A549 (cell line): ENCODE measurements at regions not wholly inside any gene's neighbourhood (a gene's known extent, or its start where the extent isn't known, plus 50 kb on each side); places are given as distances from the start of the nearest gene placed in this dataset.

Experiments
- ATAC-seq, 2 experiments: fragments of 200-7000 bp in 1 of 2; fragments of >200 bp in 1 of 2; cut with Nextera tagmentation in 1 of 2; cut with Tn5 transposase in 1 of 2; 3 replicates each; pipeline versions ENCODE4 v1.8.0 to v1.9.1; 2018 to 2020; ENCODE audit warnings: mild to moderate bottlenecking in 1 of 2, moderate library complexity in 1 of 2
- CTCF ChIA-PET: fragments of 300-600 bp; sonication (Branson Sonifier 250); formaldehyde crosslinking; extraction: SDS; loops from one replicate; lab custom pipeline; 2021; ENCODE audit warnings: antibody characterized with exemption, inconsistent platforms; lab: Yijun Ruan, JAX
- POLR2A ChIA-PET: fragments of 350-600 bp; formaldehyde crosslinking; extraction: SDS; loops from one replicate; lab custom pipeline; 2021; ENCODE audit warnings: antibody characterized with exemption, inconsistent platforms; lab: Yijun Ruan, JAX
- DNase-seq, 2 experiments: peaks; one replicate each; pipeline versions ENCODE4 v3.0.0 to v3.0.0-alpha.2; 2011 to 2016; ENCODE audit warnings: low read depth in 1 of 2, low spot score in 1 of 2
- FAIRE-seq: peaks from 2 replicates; lab custom pipeline; 2011; peaks lifted over from hg19 to GRCh38; lab: Jason Lieb, UNC
- H3K27ac ChIP-seq, 2 experiments: fragments of >200 bp; sonication (Bioruptor Twin); formaldehyde crosslinking; 3 replicates each; pipeline ENCODE4 v1.5.1; 2016 to 2017
- H3K4me1 ChIP-seq: fragments of >200 bp; sonication (Bioruptor Twin); formaldehyde crosslinking; 3 replicates; pipeline ENCODE4 v1.6.1; 2016
- H3K4me2 ChIP-seq: fragments of >200 bp; sonication (Bioruptor Twin); formaldehyde crosslinking; 3 replicates; pipeline ENCODE4 v1.6.1; 2016
- H3K4me3 ChIP-seq: fragments of >200 bp; sonication (Bioruptor Twin); formaldehyde crosslinking; 3 replicates; pipeline ENCODE4 v1.5.1; 2016
- H3K9me3 ChIP-seq: fragments of >200 bp; sonication (Bioruptor Twin); formaldehyde crosslinking; 3 replicates; pipeline ENCODE4 v1.6.1; 2016
- BHLHE40 ChIP-seq: IDR thresholded peaks from 2 replicates; pipeline ENCODE4 v1.6.1; 2012; ENCODE audit warnings: low read depth, low read length, inconsistent platforms
- CBX2 ChIP-seq: fragments of 200-600 bp; sonication (generic); IDR thresholded peaks from 2 replicates; pipeline ENCODE4 v1.6.1; 2016; ENCODE audit warnings: low read depth, mild to moderate bottlenecking, borderline replicate concordance
- CBX8 ChIP-seq: fragments of 200-600 bp; sonication (generic); IDR thresholded peaks from 2 replicates; pipeline ENCODE4 v1.6.1; 2016
- CHD2 ChIP-seq: fragments of 150-350 bp; IDR thresholded peaks from 2 replicates; pipeline ENCODE4 v1.6.1; 2014; ENCODE audit warnings: low read length; ENCODE audit not compliant: partially characterized antibody
- E2F6 ChIP-seq: IDR thresholded peaks from 2 replicates; pipeline ENCODE4 v1.6.1; 2012; ENCODE audit warnings: low read depth, borderline replicate concordance
- EHF ChIP-seq: fragments of 250-450 bp; sonication (Bioruptor Pico); IDR thresholded peaks from 2 replicates; pipeline ENCODE4 v1.5.0; 2020; ENCODE audit warnings: mild to moderate bottlenecking
- EHMT2 ChIP-seq: fragments of 200-600 bp; sonication (generic); IDR thresholded peaks from 2 replicates; pipeline ENCODE4 v1.6.1; 2016; ENCODE audit warnings: antibody characterized with exemption, low read depth, mild to moderate bottlenecking, moderate library complexity
- ELK1 ChIP-seq: fragments of 150-350 bp; IDR thresholded peaks from 2 replicates; pipeline ENCODE4 v1.6.1; 2014; ENCODE audit warnings: low read depth, mild to moderate bottlenecking, low read length
- FOSB ChIP-seq: fragments of 250-450 bp; sonication (Bioruptor Pico); IDR thresholded peaks from 2 replicates; pipeline ENCODE4 v1.5.0; 2020; ENCODE audit warnings: mild to moderate bottlenecking, moderate library complexity
- FOXS1 ChIP-seq: fragments of 250-450 bp; sonication (Bioruptor Pico); IDR thresholded peaks from 2 replicates; pipeline ENCODE4 v1.5.0; 2020; ENCODE audit warnings: mild to moderate bottlenecking, moderate library complexity
- HDAC2 ChIP-seq: fragments of 200-600 bp; sonication (generic); IDR thresholded peaks from 2 replicates; pipeline ENCODE4 v1.6.1; 2016
- HOXB5 ChIP-seq: fragments of 250-450 bp; sonication (Bioruptor Pico); IDR thresholded peaks from 2 replicates; pipeline ENCODE4 v1.5.0; 2020; ENCODE audit warnings: mild to moderate bottlenecking, moderate library complexity
- JUNB ChIP-seq: fragments of >200 bp; sonication (Bioruptor Twin); formaldehyde crosslinking; IDR thresholded peaks from 2 replicates; pipeline ENCODE4 v1.6.1; 2016
- KDM1A ChIP-seq: fragments of 200-600 bp; sonication (generic); IDR thresholded peaks from 2 replicates; pipeline ENCODE4 v1.6.1; 2016; ENCODE audit warnings: low read depth, mild to moderate bottlenecking
- KDM5A ChIP-seq: fragments of 200-600 bp; sonication (generic); IDR thresholded peaks from 2 replicates; pipeline ENCODE4 v1.6.1; 2016; ENCODE audit warnings: antibody characterized with exemption, mild to moderate bottlenecking
- NFE2L2 ChIP-seq: fragments of 150-350 bp; conservative IDR thresholded peaks from 2 replicates; pipeline ENCODE4 v1.6.1; 2014; ENCODE audit warnings: low read length
- NR3C1 ChIP-seq: fragments of >200 bp; sonication (Bioruptor Twin); formaldehyde crosslinking; IDR thresholded peaks from 3 replicates; pipeline ENCODE4 v1.6.1; 2017
- PBX3 ChIP-seq: IDR thresholded peaks from 2 replicates; pipeline ENCODE4 v1.6.1; 2012
- POLR2A ChIP-seq: IDR thresholded peaks from 2 replicates; pipeline ENCODE4 v1.6.1; 2012; ENCODE audit warnings: mild to moderate bottlenecking, low read length
- RAD21 ChIP-seq, 2 experiments: fragments of >200 bp in 1 of 2; sonication (Bioruptor Twin) in 1 of 2; formaldehyde crosslinking in 1 of 2; IDR thresholded peaks in 1 of 2; conservative IDR thresholded peaks in 1 of 2; 2 replicates in 1 of 2; 3 replicates in 1 of 2; pipeline ENCODE4 v1.6.1; 2012 to 2018; ENCODE audit warnings: inconsistent platforms in 1 of 2
- RARB ChIP-seq: fragments of 250-450 bp; sonication (Bioruptor Pico); IDR thresholded peaks from 2 replicates; pipeline ENCODE4 v1.8.0; 2021; ENCODE audit warnings: mild to moderate bottlenecking, moderate library complexity
- RCOR1 ChIP-seq: fragments of 150-350 bp; IDR thresholded peaks from 2 replicates; pipeline ENCODE4 v1.6.1; 2014; ENCODE audit warnings: antibody characterized with exemption, low read length, low read depth
- RFX5 ChIP-seq: fragments of 450-650 bp; IDR thresholded peaks from 2 replicates; pipeline ENCODE4 v1.7.1; 2014; ENCODE audit warnings: antibody characterized with exemption, mild to moderate bottlenecking, moderate library complexity
- SREBF2 ChIP-seq: fragments of 450-650 bp; IDR thresholded peaks from 2 replicates; pipeline ENCODE4 v1.6.1; 2014; ENCODE audit warnings: mild to moderate bottlenecking, moderate library complexity
- TFCP2L1 ChIP-seq: fragments of 250-450 bp; sonication (Bioruptor Pico); IDR thresholded peaks from 2 replicates; pipeline ENCODE4 v1.5.0; 2021; ENCODE audit warnings: mild to moderate bottlenecking
- TP53 ChIP-seq: fragments of 250-450 bp; sonication (Bioruptor Pico); IDR thresholded peaks from 2 replicates; pipeline ENCODE4 v1.5.0; 2021; ENCODE audit warnings: mild to moderate bottlenecking, moderate library complexity
- ZFP36 ChIP-seq: fragments of 450-650 bp; IDR thresholded peaks from 2 replicates; pipeline ENCODE4 v1.6.1; 2014; ENCODE audit warnings: borderline replicate concordance; ENCODE audit not compliant: partially characterized antibody
- ZNF302 ChIP-seq: fragments of 250-450 bp; sonication (Bioruptor Pico); IDR thresholded peaks from 2 replicates; pipeline ENCODE4 v1.9.0; 2021; ENCODE audit warnings: inconsistent platforms, mild to moderate bottlenecking, moderate library complexity
- WGBS: methylation state at CpG from one replicate; pipeline ENCODE4 v1.1.6; 2017; ENCODE audit errors: missing lambda C conversion rate; 5-methylcytosine and 5-hydroxymethylcytosine counted together
- TF ChIP-seq, protein P1 (sequence below): fragments of 250-450 bp; sonication (Bioruptor Pico); IDR thresholded peaks from 2 replicates; pipeline ENCODE4 v1.5.0; 2021; ENCODE audit warnings: mild to moderate bottlenecking, moderate library complexity, borderline replicate concordance
- TF ChIP-seq, protein P2 (sequence below): fragments of >200 bp; sonication (Bioruptor Twin); formaldehyde crosslinking; IDR thresholded peaks from 3 replicates; pipeline ENCODE4 v1.6.1; 2016

DNA sequence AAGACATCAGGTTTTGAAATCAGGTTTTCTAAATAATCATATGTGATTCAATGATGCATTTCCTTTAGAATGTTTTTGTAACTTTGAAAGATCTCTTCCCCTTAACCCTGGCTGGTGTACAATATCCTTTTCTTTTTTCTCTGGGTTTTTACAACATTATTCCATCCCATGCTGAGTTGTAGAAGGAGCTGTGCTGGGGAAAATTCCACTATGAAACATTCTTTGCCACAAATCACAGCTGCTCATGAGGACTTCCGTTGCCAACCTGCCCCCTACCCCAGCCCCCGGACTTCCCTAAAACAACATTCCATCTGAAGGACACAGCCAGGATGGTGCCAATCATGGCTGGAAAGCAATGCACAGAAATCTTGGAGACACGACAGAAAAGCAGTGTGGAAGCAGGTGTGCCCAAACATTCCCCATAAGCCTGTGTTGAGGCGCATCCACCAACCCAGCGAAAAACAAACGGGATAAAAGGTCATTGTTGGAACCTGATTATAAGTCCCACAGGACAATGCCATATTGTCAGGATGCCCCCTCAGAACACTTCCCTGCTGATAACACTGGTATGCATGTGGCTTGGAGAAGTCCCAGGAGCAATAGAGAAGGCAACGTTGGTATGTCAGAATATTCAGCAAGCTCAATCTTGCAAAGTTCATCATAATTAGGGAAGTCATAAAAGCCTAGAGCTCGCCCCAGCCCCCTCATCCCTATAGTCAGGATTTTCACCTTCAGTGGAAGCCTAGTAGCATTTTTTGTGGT, 475.0 kb downstream of the HS3ST3B1 start:
- FAIRE-seq (peak; percentile 61), DNase-seq (no peak), ATAC-seq (no peak)
- no peaks in the 10 kb centered on the region for H3K4me1 ChIP-seq
- no peak overlapping the region for H3K4me2 ChIP-seq
- ChIA-PET CTCF (interaction anchor here (0.7 to 1.2 kb wide), 2 partner anchors 13 to 15 kb away, joined by 3 read pairs; no protein-coding TSS in a partner anchor), POLR2A (no interaction called here)
- 42% methylated on average over 8 of the region's 8 CpGs for WGBS
- H3K4me3 ChIP-seq, result no peak overlapping the region
- H3K9me3 ChIP-seq, result 0 out of 3 replicates have a peak, but pooled peaks cover 9% of the 10 kb centered on the region
- TF ChIP-seq CHD2 (no peak), FOXS1 (CRISPR knock-in tag) (no peak), ELK1 (no peak), ZFP36 (no peak), ZNF302 (CRISPR knock-in tag) (no peak), KDM5A (no peak), FOSB (no peak), HDAC2 (no peak), CBX8 (no peak), EHF (CRISPR knock-in tag) (no peak), NR3C1 (no peak), TP53 (CRISPR knock-in tag) (no peak), HOXB5 (no peak), JUNB (no peak), RAD21 (conservative IDR thresholded peaks at IDR 0.05 in 1 of 2, IDR thresholded peaks at IDR 0.05 in 1 of 2) (no peak)
- TF ChIP-seq, protein P1, sequence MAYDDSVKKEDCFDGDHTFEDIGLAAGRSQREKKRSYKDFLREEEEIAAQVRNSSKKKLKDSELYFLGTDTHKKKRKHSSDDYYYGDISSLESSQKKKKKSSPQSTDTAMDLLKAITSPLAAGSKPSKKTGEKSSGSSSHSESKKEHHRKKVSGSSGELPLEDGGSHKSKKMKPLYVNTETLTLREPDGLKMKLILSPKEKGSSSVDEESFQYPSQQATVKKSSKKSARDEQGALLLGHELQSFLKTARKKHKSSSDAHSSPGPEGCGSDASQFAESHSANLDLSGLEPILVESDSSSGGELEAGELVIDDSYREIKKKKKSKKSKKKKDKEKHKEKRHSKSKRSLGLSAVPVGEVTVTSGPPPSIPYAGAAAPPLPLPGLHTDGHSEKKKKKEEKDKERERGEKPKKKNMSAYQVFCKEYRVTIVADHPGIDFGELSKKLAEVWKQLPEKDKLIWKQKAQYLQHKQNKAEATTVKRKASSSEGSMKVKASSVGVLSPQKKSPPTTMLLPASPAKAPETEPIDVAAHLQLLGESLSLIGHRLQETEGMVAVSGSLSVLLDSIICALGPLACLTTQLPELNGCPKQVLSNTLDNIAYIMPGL, result no peak
- no peak overlapping the region for H3K27ac ChIP-seq

- Histone ChIP-seq H3K27ac (no peak overlapping the region), H3K4me2 (no peak overlapping the region), H3K4me3 (no peak overlapping the region), H3K4me1 (no peaks in the 10 kb centered on the region), H3K9me3 (0 out of 3 replicates have a peak, but pooled peaks cover 9% of the 10 kb centered on the region)
- ChIA-PET CTCF (no interaction called here), POLR2A (no interaction called here)
- TF ChIP-seq TFCP2L1 (CRISPR knock-in tag), result no peak
- TF ChIP-seq ELK1, result no peak
- no peak for TF ChIP-seq KDM1A
- TF ChIP-seq BHLHE40, result no peak
- TF ChIP-seq SREBF2, result no peak
- TF ChIP-seq, protein P2, sequence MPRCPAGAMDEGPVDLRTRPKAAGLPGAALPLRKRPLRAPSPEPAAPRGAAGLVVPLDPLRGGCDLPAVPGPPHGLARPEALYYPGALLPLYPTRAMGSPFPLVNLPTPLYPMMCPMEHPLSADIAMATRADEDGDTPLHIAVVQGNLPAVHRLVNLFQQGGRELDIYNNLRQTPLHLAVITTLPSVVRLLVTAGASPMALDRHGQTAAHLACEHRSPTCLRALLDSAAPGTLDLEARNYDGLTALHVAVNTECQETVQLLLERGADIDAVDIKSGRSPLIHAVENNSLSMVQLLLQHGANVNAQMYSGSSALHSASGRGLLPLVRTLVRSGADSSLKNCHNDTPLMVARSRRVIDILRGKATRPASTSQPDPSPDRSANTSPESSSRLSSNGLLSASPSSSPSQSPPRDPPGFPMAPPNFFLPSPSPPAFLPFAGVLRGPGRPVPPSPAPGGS, result no peak
- TF ChIP-seq ZNF302 (CRISPR knock-in tag), result no peak
- no peak for TF ChIP-seq POLR2A
- TF ChIP-seq HDAC2, result no peak
- TF ChIP-seq NFE2L2, result no peak
- TF ChIP-seq E2F6, result no peak
- TF ChIP-seq RARB (CRISPR knock-in tag), result no peak
- no peak for TF ChIP-seq CBX8
- TF ChIP-seq RFX5, result no peak
- TF ChIP-seq EHMT2, result no peak
- no peak for TF ChIP-seq CBX2
- no peak for TF ChIP-seq RCOR1
- no peak for TF ChIP-seq NR3C1
- no peak for TF ChIP-seq TP53 (CRISPR knock-in tag)
- TF ChIP-seq PBX3, result no peak
- FAIRE-seq (peak; percentile 39), ATAC-seq (no peak), DNase-seq (no peak)
- 71% methylated on average over 1 of the region's 1 CpG for WGBS
Observed at GRCh38 chr17:14774774-14775173, 473.9 kb downstream of the HS3ST3B1 start.
